IMR-90 (cell line): ENCODE measurements at regions not wholly inside any gene's neighbourhood (a gene's known extent, or its start where the extent isn't known, plus 50 kb on each side); places are given as distances from the start of the nearest gene placed in this dataset.

Experiments used
- ATAC-seq: fragments of 200-7000 bp; cut with Tn5 transposase; 2 replicates; pipeline ENCODE4 v1.9.1; 2020; ENCODE audit warnings: low read depth, mild to moderate bottlenecking, moderate library complexity
- BruUV-seq: library from RNA; stranded (reverse); fragments of 400-500 nt; replicated peaks from 2 replicates; lab custom pipeline; 2021; lab: Mats Ljungman, UMichigan
- CTCF ChIA-PET: fragments of 300-600 bp; formaldehyde crosslinking; extraction: SDS; loops from one replicate; lab custom pipeline; 2021; ENCODE audit warnings: antibody characterized with exemption; lab: Yijun Ruan, JAX
- POLR2A ChIA-PET: fragments of 300-600 bp; sonication (Branson Sonifier 250); formaldehyde crosslinking; loops from one replicate; lab custom pipeline; 2022; ENCODE audit warnings: antibody characterized with exemption; ENCODE audit not compliant: unreplicated experiment; lab: Charles Lee
- DNase-seq: peaks from one replicate; pipeline ENCODE4 v3.0.0; 2013
- H2AFZ ChIP-seq: replicated peaks from 2 replicates; pipeline ENCODE3; 2013; ENCODE audit warnings: low read length, mild to moderate bottlenecking; ENCODE audit not compliant: poor library complexity
- H2AK5ac ChIP-seq: 2 replicates; pipeline ENCODE4 v1.6.1; 2013; ENCODE audit warnings: low read depth, low read length, inconsistent platforms
- H2AK9ac ChIP-seq: replicated peaks from 2 replicates; pipeline ENCODE3; 2013; ENCODE audit warnings: mild to moderate bottlenecking, low read depth, low read length, moderate library complexity; ENCODE audit not compliant: poor library complexity
- H2BK120ac ChIP-seq: 2 replicates; pipeline ENCODE4 v1.6.1; 2013; ENCODE audit warnings: low read depth, low read length, inconsistent platforms
- H2BK15ac ChIP-seq: 3 replicates; pipeline ENCODE4 v1.6.1; 2013; ENCODE audit warnings: low read depth, low read length, inconsistent platforms
- H2BK20ac ChIP-seq: 2 replicates; pipeline ENCODE4 v1.6.1; 2013; ENCODE audit warnings: low read depth, mild to moderate bottlenecking, inconsistent platforms, low read length, moderate library complexity
- H2BK5ac ChIP-seq: 2 replicates; pipeline ENCODE4 v1.6.1; 2013; ENCODE audit warnings: mild to moderate bottlenecking, low read depth, low read length, inconsistent platforms; ENCODE audit not compliant: poor library complexity, severe bottlenecking
- H3K14ac ChIP-seq: replicated peaks from 2 replicates; pipeline ENCODE4 v1.6.1; 2013; ENCODE audit warnings: low read depth, low read length, inconsistent platforms
- H3K18ac ChIP-seq: 2 replicates; pipeline ENCODE4 v1.6.1; 2013; ENCODE audit warnings: low read depth, low read length, control low read depth
- H3K23ac ChIP-seq: 2 replicates; pipeline ENCODE4 v1.6.1; 2013; ENCODE audit warnings: low read depth, low read length, inconsistent platforms
- H3K27ac ChIP-seq: 2 replicates; pipeline ENCODE4 v1.5.1; 2013; ENCODE audit warnings: mild to moderate bottlenecking, control low read depth, low read length; ENCODE audit not compliant: insufficient read depth
- H3K27me3 ChIP-seq: 2 replicates; pipeline ENCODE4 v1.6.1; 2013; ENCODE audit warnings: low read length; ENCODE audit not compliant: control insufficient read depth, insufficient read depth
- H3K36me3 ChIP-seq: 2 replicates; pipeline ENCODE4 v1.6.1; 2013; ENCODE audit warnings: low read length, mixed read lengths; ENCODE audit not compliant: control insufficient read depth, insufficient read depth
- H3K4ac ChIP-seq: 2 replicates; pipeline ENCODE4 v1.6.1; 2013; ENCODE audit warnings: low read depth, low read length, inconsistent platforms
- H3K4me1 ChIP-seq: 2 replicates; pipeline ENCODE4 v1.6.1; 2013; ENCODE audit warnings: low read length, mixed read lengths; ENCODE audit not compliant: control insufficient read depth, insufficient read depth
- H3K4me2 ChIP-seq: 2 replicates; pipeline ENCODE4 v1.6.1; 2013; ENCODE audit warnings: low read depth, mild to moderate bottlenecking, control low read depth, low read length, moderate library complexity
- H3K4me3 ChIP-seq: 2 replicates; pipeline ENCODE4 v1.5.1; 2013; ENCODE audit warnings: low read depth, mild to moderate bottlenecking, control low read depth, low read length, moderate library complexity; ENCODE audit not compliant: insufficient read depth
- H3K56ac ChIP-seq: 2 replicates; pipeline ENCODE4 v1.6.1; 2013; ENCODE audit warnings: low read length, inconsistent platforms; ENCODE audit not compliant: insufficient read depth; ENCODE audit errors: extremely low read depth
- H3K79me1 ChIP-seq, 2 experiments: 2 replicates each; pipeline ENCODE4 v1.6.1; 2013; ENCODE audit warnings: low read length in 2 of 2, inconsistent platforms in 1 of 2, low read depth in 1 of 2
- H3K9ac ChIP-seq: 2 replicates; pipeline ENCODE4 v1.6.1; 2013; ENCODE audit warnings: low read depth, low read length, control low read depth
- H3K9me1 ChIP-seq: 2 replicates; pipeline ENCODE4 v1.6.1; 2013; ENCODE audit warnings: low read length, inconsistent platforms; ENCODE audit not compliant: insufficient read depth
- H3K9me3 ChIP-seq: 2 replicates; pipeline ENCODE4 v1.6.1; 2013; ENCODE audit warnings: low read length; ENCODE audit not compliant: control insufficient read depth, insufficient read depth
- H4K20me1 ChIP-seq: 2 replicates; pipeline ENCODE4 v1.6.1; 2013; ENCODE audit warnings: low read length, inconsistent platforms; ENCODE audit not compliant: insufficient read depth
- H4K5ac ChIP-seq: 2 replicates; pipeline ENCODE4 v1.6.1; 2013; ENCODE audit warnings: mild to moderate bottlenecking, low read depth, low read length, control low read depth
- H4K8ac ChIP-seq, 2 experiments: 2 replicates each; pipeline ENCODE4 v1.6.1; 2013; ENCODE audit warnings: low read depth in 2 of 2, low read length in 2 of 2, control low read depth in 1 of 2, inconsistent platforms in 1 of 2
- H4K91ac ChIP-seq: 2 replicates; pipeline ENCODE4 v1.6.1; 2013; ENCODE audit warnings: low read depth, low read length, inconsistent platforms; ENCODE audit not compliant: insufficient read depth
- NFE2L2 ChIP-seq: fragments of 150-350 bp; IDR thresholded peaks from 2 replicates; pipeline ENCODE4 v1.6.1; 2016; ENCODE audit warnings: low read depth, mild to moderate bottlenecking, low read length
- RFX5 ChIP-seq: IDR thresholded peaks from 2 replicates; pipeline ENCODE4 v1.8.0; 2012; ENCODE audit warnings: low read depth, mild to moderate bottlenecking, low read length, moderate library complexity
- SMC3 ChIP-seq: fragments of 150-350 bp; IDR thresholded peaks from 2 replicates; pipeline ENCODE4 v1.6.1; 2016; ENCODE audit warnings: low read depth, mild to moderate bottlenecking, antibody characterized with exemption, low read length, moderate library complexity
- WGBS, 2 experiments: methylation state at CpG; one replicate each; pipeline versions ENCODE4 v1.1.5 to v1.1.7; 2013; ENCODE audit warnings: missing lambda C conversion rate in 2 of 2; ENCODE audit not compliant: insufficient read length in 1 of 2; ENCODE audit errors: extremely low coverage in 2 of 2; 5-methylcytosine and 5-hydroxymethylcytosine counted together
- dilution Hi-C: fragments of 300-500 bp; cut with HindIII; formaldehyde crosslinking; loops from one replicate; pipeline ENCODE4 v1.14.3; 2018; ENCODE audit warnings: low sequenced_read_pairs; ENCODE audit not compliant: unreplicated experiment
- in situ Hi-C: fragments of 300-500 bp; cut with MboI; formaldehyde crosslinking; loops from 3 replicates; pipeline ENCODE4 v1.14.3; 2019; ENCODE audit warnings: low sequenced_read_pairs, inconsistent platforms, mixed read lengths
- intact Hi-C: fragments of 100-400 bp; cut with micrococcal nuclease; formaldehyde crosslinking; loops from 2 replicates; pipeline ENCODE4 v1.10.0; 2022

- Histone ChIP-seq H3K9ac (no peak overlapping the region), H2BK20ac (no peak overlapping the region), H3K23ac (no peak overlapping the region), H2BK15ac (no peak overlapping the region), H3K79me1 (no peaks in the 10 kb centered on the region), H3K4me3 (no peak overlapping the region), H3K4me1 (no peaks in the 10 kb centered on the region), H2BK5ac (no peak overlapping the region), H3K56ac (no peak overlapping the region), H2AK5ac (no peak overlapping the region), H2AK9ac (no peak overlapping the region), H3K9me1 (no peaks in the 10 kb centered on the region), H2BK120ac (no peak overlapping the region), H3K36me3 (no peaks in the 10 kb centered on the region), H3K14ac (no peak overlapping the region), H3K9me3 (no peaks in the 10 kb centered on the region), H4K91ac (no peak overlapping the region), H3K4me2 (no peak overlapping the region), H3K18ac (no peak overlapping the region), H4K5ac (no peak overlapping the region), H4K8ac (no peak overlapping the region), H3K27ac (no peak overlapping the region), H3K4ac (no peak overlapping the region), H4K20me1 (no peaks in the 10 kb centered on the region), H2AFZ (no peak overlapping the region), H3K27me3 (peaks cover 13% of the 10 kb centered on the region)
- in situ Hi-C loops = no loop called here
- TF ChIP-seq SMC3 = no peak
- no peak for TF ChIP-seq NFE2L2
- TF ChIP-seq RFX5 = no peak
- DNase-seq = no peak
- ChIA-PET CTCF (no interaction called here), POLR2A (no interaction called here)
- no TSS peak for BruUV-seq
- ATAC-seq = no peak
- no CpG with 5 or more reads among the region's 4 CpGs for WGBS, 2 experiments
- dilution Hi-C loops = no loop called here
- intact Hi-C loops = no loop called here
Measured at GRCh38 chr6:142669471-142670351, 275.3 kb downstream of the HIVEP2 start.
